Heart left ventricle (tissue), 16 donors: ENCODE measurements at regions not wholly inside any gene's neighbourhood (a gene's known extent, or its start where the extent isn't known, plus 50 kb on each side); places are given as distances from the start of the nearest gene placed in this dataset.

Source experiments
- ATAC-seq, 4 donors: fragments of 200-7000 bp; cut with Tn5 transposase; one replicate each; pipeline ENCODE4 v1.9.1; 2020 to 2022; ENCODE audit warnings: moderate library complexity in 4 of 4, mild to moderate bottlenecking in 3 of 4, moderate number of reproducible peaks in 1 of 4
- DNase-seq, 5 donors: peaks; one replicate each; pipeline ENCODE4 v3.0.0-alpha.2; 2020
- H3K27ac ChIP-seq, 12 donors: fragments of 200-600 bp; sonication (generic) in 4 of 12; one replicate each; pipeline versions ENCODE4 v1.5.0 to v1.8.0; 2016 to 2022; ENCODE audit warnings: mild to moderate bottlenecking in 2 of 12
- H3K27me3 ChIP-seq, 9 donors: fragments of 200-600 bp; sonication (generic) in 2 of 9; one replicate each; pipeline versions ENCODE4 v1.5.1 to v1.8.0; 2016 to 2022; ENCODE audit warnings: mild to moderate bottlenecking in 3 of 9
- H3K36me3 ChIP-seq, 9 donors: fragments of 200-600 bp; sonication (generic) in 2 of 9; one replicate each; pipeline versions ENCODE4 v1.5.0 to v1.8.0; 2018 to 2022; ENCODE audit warnings: mild to moderate bottlenecking in 2 of 9
- H3K4me1 ChIP-seq, 12 donors: fragments of 200-600 bp; sonication (generic) in 4 of 12; one replicate each; pipeline versions ENCODE4 v1.5.0 to v1.8.0; 2016 to 2022; ENCODE audit warnings: mild to moderate bottlenecking in 3 of 12
- H3K4me3 ChIP-seq, 12 donors: fragments of 200-600 bp; sonication (generic) in 4 of 12; one replicate each; pipeline versions ENCODE4 v1.5.0 to v1.8.0; 2017 to 2022; ENCODE audit warnings: mild to moderate bottlenecking in 9 of 12, moderate library complexity in 4 of 12
- H3K9me3 ChIP-seq, 12 donors: fragments of 200-600 bp; sonication (generic) in 4 of 12; one replicate each; pipeline versions ENCODE4 v1.5.0 to v1.8.0; 2016 to 2022; ENCODE audit warnings: mild to moderate bottlenecking in 1 of 12
- CTCF ChIP-seq, 12 donors: fragments of 200-600 bp; sonication (generic) in 4 of 12; IDR thresholded peaks; one replicate each; pipeline versions ENCODE4 v1.5.0 to v1.8.0; 2018 to 2022; ENCODE audit warnings: antibody characterized with exemption in 12 of 12, mild to moderate bottlenecking in 5 of 12
- POLR2A ChIP-seq, 2 donors: fragments of 450-650 bp; IDR thresholded peaks; one replicate each; pipeline ENCODE4 v1.6.1; 2017; ENCODE audit warnings: antibody characterized with exemption in 2 of 2, mild to moderate bottlenecking in 2 of 2, moderate library complexity in 2 of 2
- WGBS, 4 donors: extraction: QIAGEN DNeasy Blood & Tissue Kit in 2 of 4; methylation state at CpG; one replicate each; pipeline versions ENCODE4 v1.1.5 to v1.1.7; 2013 to 2018; 5-methylcytosine and 5-hydroxymethylcytosine counted together
- intact Hi-C, 10 donors: fragments of 100-400 bp; cut with DNase I; formaldehyde crosslinking; loops; one replicate each; pipeline versions ENCODE4 v1.11.1 to v1.14.2; 2022
- donor health status: ischemic (EF 13 %, LVEDD 7.1; RV severe dilation, severe dysfunction).
- donor health status: healthy with polysubstance abuse.
- donor health status: DM: no; HTN: yes; CAD: no.
- donor health status: DM: no; HTN: no; CAD: no.
- donor health status: ischemic (EF 25% LVEDD 6.9; RV normal size, moderate dysfunction).
- donor health status: ischemic (EF 25% LVEDD 5.7; RV mildly dilated, moderate dysfunction).
- donor health status: healthy.
- donor health status: DM: yes; HTN: yes; CAD: no.
- donor health status: ischemic (EF 35%, LVEDD 5.7; RV mildly dilated, moderate dysfunction).
- donor health status: nonischemic (EF 11% LVEDD 7.7; RV severe dilation, severe dysfunction).
- donor health status: DM: yes; HTN: yes; CAD: no.
- donor health status: PGD.
- donor health status: ischemic (EF 29% LVEDD 5.4; RV normal size, mild dysfunction).
- donor health status: nonischemic (EF 23%, LVEDD 6.1; RV moderate dilation, normal function).

GRCh38 chr1:229879746-229880145 lies 187.3 kb upstream of the GALNT2 start:
- TF ChIP-seq POLR2A (IDR thresholded peaks at IDR 0.05): no peak
- no peak for TF ChIP-seq CTCF (IDR thresholded peaks at IDR 0.05)
- no peak for DNase-seq
- Histone ChIP-seq H3K4me3 (no peak overlapping the region), H3K9me3 (no peaks in the 10 kb centered on the region), H3K4me1 (peaks cover 0 to 17% (median 6%) of the 10 kb centered on the region in 12 donors), H3K36me3 (no peaks in the 10 kb centered on the region), H3K27me3 (no peaks in the 10 kb centered on the region), H3K27ac (no peak overlapping the region)
- 26 to 36% (median 34%) methylated on average over 3 of the region's 3 CpGs for WGBS, 4 donors
- peak in 3 of 4 donors; percentile 34 to 84 (median 52) for ATAC-seq
- intact Hi-C loops: no loop called here

- TF ChIP-seq CTCF (IDR thresholded peaks at IDR 0.05) (no peak), POLR2A (IDR thresholded peaks at IDR 0.05) (no peak)
- ATAC-seq: peak in 2 of 4 donors; percentile 13 to 29
- Histone ChIP-seq H3K27me3 (no peaks in the 10 kb centered on the region), H3K4me3 (no peak overlapping the region), H3K9me3 (no peaks in the 10 kb centered on the region), H3K27ac (no peak overlapping the region), H3K36me3 (no peaks in the 10 kb centered on the region), H3K4me1 (peaks cover 0 to 19% (median 6%) of the 10 kb centered on the region in 12 donors)
- 78 to 91% (median 82%) methylated on average over 13 to 15 of the region's 15 CpGs for WGBS, 4 donors
- intact Hi-C loops: no loop called here
- no peak for DNase-seq
Observed at GRCh38 chr1:229880271-229881170, 186.5 kb upstream of the GALNT2 start.

- H3K4me3 ChIP-seq: no peak overlapping the region
- no peaks in the 10 kb centered on the region for H3K27me3 ChIP-seq
- intact Hi-C loops: no loop called here
- H3K9me3 ChIP-seq: peaks cover 0 to 3% (median 0%) of the 10 kb centered on the region in 12 donors
- H3K36me3 ChIP-seq: no peaks in the 10 kb centered on the region
- 66 to 73% (median 70%) methylated on average over 5 of the region's 5 CpGs for WGBS, 4 donors
- TF ChIP-seq CTCF (IDR thresholded peaks at IDR 0.05) (no peak), POLR2A (IDR thresholded peaks at IDR 0.05) (no peak)
- DNase-seq (no peak), ATAC-seq (no peak)
- no peak overlapping the region for H3K27ac ChIP-seq
- H3K4me1 ChIP-seq: peaks cover 0 to 29% (median 9%) of the 10 kb centered on the region in 12 donors
Observed at GRCh38 chr1:229882621-229883020, 184.4 kb upstream of the GALNT2 start.

- 87 to 92% (median 89%) methylated on average over 7 of the region's 7 CpGs for WGBS, 4 donors
- ATAC-seq: no peak
- H3K9me3 ChIP-seq: peaks cover 0 to 10% (median 0%) of the 10 kb centered on the region in 12 donors
- H3K27ac ChIP-seq: no peak overlapping the region
- H3K27me3 ChIP-seq: no peaks in the 10 kb centered on the region
- no peak for DNase-seq
- peaks cover 0 to 29% (median 9%) of the 10 kb centered on the region in 12 donors for H3K4me1 ChIP-seq
- H3K36me3 ChIP-seq: no peaks in the 10 kb centered on the region
- no peak for TF ChIP-seq POLR2A (IDR thresholded peaks at IDR 0.05)
- TF ChIP-seq CTCF (IDR thresholded peaks at IDR 0.05): no peak
- intact Hi-C loops: no loop called here
- no peak overlapping the region for H3K4me3 ChIP-seq
Observed at GRCh38 chr1:229883504-229884200, 183.4 kb upstream of the GALNT2 start.
